GM18498 (cell line): ENCODE measurements at regions not wholly inside any gene's neighbourhood (a gene's known extent, or its start where the extent isn't known, plus 50 kb on each side); places are given as distances from the start of the nearest gene placed in this dataset.
"Not testable (repeated sequence)": the region's sequence is repeated elsewhere in the genome, so short reads cannot be mapped to it uniquely, and the experiment has no call there.

ENCODE experiments used
- ATAC-seq: cut with Tn5 transposase; IDR thresholded peaks from one replicate; pipeline ENCODE4 v1.9.1; 2021; ENCODE audit warnings: mild to moderate bottlenecking, moderate library complexity; ENCODE audit not compliant: unreplicated experiment

GRCh38 chr2:195538937-195539336, 118.1 kb upstream of the SLC39A10 start:
- no peak for ATAC-seq

- no peak for ATAC-seq
These were observed 119.2 kb upstream of the SLC39A10 start for GRCh38 chr2:195537811-195538210.

GRCh38 chr2:195536906-195537305, 120.1 kb upstream of the SLC39A10 start:
- no peak for ATAC-seq

GRCh38 chr2:195535911-195536522, 121.0 kb upstream of the SLC39A10 start:
- ATAC-seq: peak; percentile 93

- ATAC-seq: no peak
These were observed 122.1 kb upstream of the SLC39A10 start for GRCh38 chr2:195534971-195535370.

GRCh38 chr2:195533771-195534642, 123.0 kb upstream of the SLC39A10 start:
- ATAC-seq: peak; percentile 27

GRCh38 chr2:195532628-195533271, 124.3 kb upstream of the SLC39A10 start:
- ATAC-seq: peak; percentile 46

- ATAC-seq: no peak
These were observed 124.8 kb upstream of the SLC39A10 start for GRCh38 chr2:195532255-195532627.

GRCh38 chr2:195531754-195532153, 125.3 kb upstream of the SLC39A10 start:
- no peak for ATAC-seq

- not testable (repeated sequence) for ATAC-seq
These were observed 133.8 kb upstream of the SLC39A10 start for GRCh38 chr2:195523242-195523641.

- ATAC-seq: no peak
These were observed 135.4 kb upstream of the SLC39A10 start for GRCh38 chr2:195521589-195521988.

GRCh38 chr2:195520671-195521155, 136.3 kb upstream of the SLC39A10 start:
- ATAC-seq: no peak

- no peak for ATAC-seq
These were observed 141.5 kb upstream of the SLC39A10 start for GRCh38 chr2:195515551-195515950.

- ATAC-seq: no peak
These were observed 142.7 kb upstream of the SLC39A10 start for GRCh38 chr2:195514365-195514764.

- no peak for ATAC-seq
These were observed 143.9 kb upstream of the SLC39A10 start for GRCh38 chr2:195513119-195513518.

- ATAC-seq: no peak
These were observed 147.5 kb upstream of the SLC39A10 start for GRCh38 chr2:195509551-195509950.

- ATAC-seq: no peak
These were observed 148.9 kb upstream of the SLC39A10 start for GRCh38 chr2:195508139-195508455.

- no peak for ATAC-seq
These were observed 149.4 kb upstream of the SLC39A10 start for GRCh38 chr2:195507447-195508138.

- peak; percentile 95 for ATAC-seq
These were observed 151.3 kb upstream of the SLC39A10 start for GRCh38 chr2:195505701-195506100.

- no peak for ATAC-seq
These were observed 153.8 kb upstream of the SLC39A10 start for GRCh38 chr2:195503208-195503607.

- no peak for ATAC-seq
These were observed 155.3 kb upstream of the SLC39A10 start for GRCh38 chr2:195501746-195502145.
